SK-N-SH (cell line): ENCODE measurements at regions not wholly inside any gene's neighbourhood (a gene's known extent, or its start where the extent isn't known, plus 50 kb on each side); places are given as distances from the start of the nearest gene placed in this dataset.

Experiments
- CTCF ChIP-seq: fragments of 200-600 bp; sonication (generic); IDR thresholded peaks from 2 replicates; pipeline ENCODE4 v1.6.1; 2017; ENCODE audit warnings: antibody characterized with exemption, mild to moderate bottlenecking, moderate library complexity
- EP300 ChIP-seq, 2 experiments: IDR thresholded peaks; 2 replicates each; pipeline versions ENCODE4 v1.4.0 to v1.6.1; 2012; ENCODE audit warnings: borderline replicate concordance in 1 of 2, low read depth in 1 of 2, low read length in 1 of 2
- GATA2 ChIP-seq: sonication (generic); formaldehyde crosslinking; IDR thresholded peaks from 2 replicates; pipeline ENCODE4 v1.5.0; 2020; ENCODE audit warnings: mild to moderate bottlenecking, missing genetic modification reagents
- IRF3 ChIP-seq: fragments of 150-350 bp; IDR thresholded peaks from 2 replicates; pipeline ENCODE4 v1.6.1; 2016; ENCODE audit warnings: mild to moderate bottlenecking, low read depth, low read length
- JUND ChIP-seq: IDR thresholded peaks from 2 replicates; pipeline ENCODE4 v1.4.0; 2012
- POLR2AphosphoS5 ChIP-seq: IDR thresholded peaks from 2 replicates; pipeline ENCODE4 v1.6.1; 2012; ENCODE audit warnings: low read depth, low read length
- REST ChIP-seq: IDR thresholded peaks from 2 replicates; pipeline ENCODE4 v1.6.1; 2012; ENCODE audit warnings: mild to moderate bottlenecking, low read depth, low read length, moderate library complexity
- SMC3 ChIP-seq: IDR thresholded peaks from 2 replicates; pipeline ENCODE4 v1.6.1; 2012; ENCODE audit warnings: low read depth, low read length, improper control_type of control experiment
- TAF1 ChIP-seq: IDR thresholded peaks from 2 replicates; pipeline ENCODE4 v1.6.1; 2012; ENCODE audit warnings: low read depth, mild to moderate bottlenecking, low read length, moderate library complexity, borderline replicate concordance
- TEAD4 ChIP-seq: IDR thresholded peaks from 2 replicates; pipeline ENCODE4 v1.4.0; 2012; ENCODE audit warnings: mild to moderate bottlenecking, borderline replicate concordance; ENCODE audit not compliant: insufficient read depth

GRCh38 chr2:176391148-176391419 lies 121.8 kb downstream of the MTX2 start:
- TF ChIP-seq TAF1, result no peak
- no peak for TF ChIP-seq CTCF
- no peak for TF ChIP-seq TEAD4
- no peak for TF ChIP-seq GATA2 (CRISPR knock-in tag)
- TF ChIP-seq IRF3, result no peak
- no peak for TF ChIP-seq POLR2AphosphoS5
- TF ChIP-seq REST, result no peak
- no peak for TF ChIP-seq SMC3
- no peak for TF ChIP-seq EP300 (IDR thresholded peaks at IDR 0.05; ENCODE audit: borderline replicate concordance in 1 of 2, low read depth in 1 of 2, low read length in 1 of 2)
- TF ChIP-seq JUND, result no peak
